K562 (cell line): ENCODE measurements at regions not wholly inside any gene's neighbourhood (a gene's known extent, or its start where the extent isn't known, plus 50 kb on each side); places are given as distances from the start of the nearest gene placed in this dataset.

Source experiments
- ETV6 ChIP-seq, 3 experiments: fragments of 150-350 bp in 1 of 3; sonication (generic) in 1 of 3; formaldehyde crosslinking in 1 of 3; IDR thresholded peaks; 2 replicates each; pipeline versions ENCODE4 v1.6.1 to v1.8.0; 2014 to 2022; ENCODE audit warnings: borderline replicate concordance in 2 of 3, low read depth in 2 of 3, antibody characterized with exemption in 1 of 3, low read length in 1 of 3, mild to moderate bottlenecking in 1 of 3, missing genetic modification reagents in 1 of 3
- EZH2 ChIP-seq: IDR thresholded peaks from 2 replicates; pipeline ENCODE4 v1.6.1; 2012; ENCODE audit warnings: low read depth, mild to moderate bottlenecking, inconsistent platforms, low read length, borderline replicate concordance
- SP1 ChIP-seq: sonication (generic); formaldehyde crosslinking; IDR thresholded peaks from 2 replicates; pipeline ENCODE4 v1.8.1; 2022; ENCODE audit warnings: mild to moderate bottlenecking, missing genetic modification reagents
- TAF1 ChIP-seq: IDR thresholded peaks from 2 replicates; pipeline ENCODE4 v1.6.1; 2011; ENCODE audit warnings: mild to moderate bottlenecking, low read length, moderate library complexity; ENCODE audit not compliant: insufficient read depth, control insufficient read depth, severe bottlenecking; ENCODE audit errors: extremely low read depth
- TCF7 ChIP-seq: sonication (generic); IDR thresholded peaks from 2 replicates; pipeline ENCODE4 v1.6.1; 2016; ENCODE audit warnings: antibody characterized with exemption, borderline replicate concordance
- ZNF263 ChIP-seq: sonication (generic); formaldehyde crosslinking; IDR thresholded peaks from 2 replicates; pipeline ENCODE4 v1.8.0; 2022; ENCODE audit warnings: mild to moderate bottlenecking, missing genetic modification reagents, borderline replicate concordance
- ZNF586 ChIP-seq: fragments of 450-650 bp; formaldehyde crosslinking; conservative IDR thresholded peaks from 2 replicates; pipeline ENCODE4 v1.4.0; 2020; ENCODE audit warnings: mild to moderate bottlenecking, moderate library complexity
- TF ChIP-seq, protein P1 (sequence below), 3 experiments: IDR thresholded peaks in 2 of 3; conservative IDR thresholded peaks in 1 of 3; 2 replicates each; pipeline ENCODE4 v1.5.1; 2011 to 2012; ENCODE audit warnings: low read length in 3 of 3, mild to moderate bottlenecking in 3 of 3, control low read depth in 2 of 3, improper control_type of control experiment in 1 of 3, inconsistent platforms in 1 of 3, low read depth in 1 of 3, mixed read lengths in 1 of 3, moderate library complexity in 1 of 3; ENCODE audit not compliant: insufficient read depth in 2 of 3

DNA sequence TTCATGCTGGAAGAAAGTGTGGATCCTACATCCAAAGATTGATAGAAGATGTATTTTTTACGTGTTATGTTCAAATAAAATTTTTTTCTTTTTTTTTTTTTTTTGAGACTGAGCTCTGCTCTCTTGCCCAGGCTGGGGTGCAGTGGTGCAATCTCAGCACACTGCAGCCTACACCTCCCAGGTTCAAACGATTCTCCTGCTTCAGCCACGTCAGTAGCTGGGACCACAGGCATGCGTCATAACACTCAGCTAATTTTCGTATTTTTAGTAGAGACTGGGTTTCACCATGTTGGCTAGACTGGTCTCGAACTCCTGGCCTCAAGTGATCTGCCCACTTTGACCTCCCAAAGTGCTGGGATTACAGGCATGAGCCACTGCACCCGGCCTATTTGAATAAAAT is 65.7 kb downstream of the KLF12 start:
- no peak for TF ChIP-seq TAF1
- no peak for TF ChIP-seq ZNF263 (CRISPR knock-in tag)
- TF ChIP-seq ETV6 (IDR thresholded peaks at IDR 0.05; ENCODE audit: borderline replicate concordance in 1 of 2, low read depth in 2 of 2, low read length in 1 of 2): no peak
- TF ChIP-seq ETV6 (CRISPR knock-in tag; IDR thresholded peaks at IDR 0.05; ENCODE audit: borderline replicate concordance): no peak
- no peak for TF ChIP-seq TCF7
- TF ChIP-seq ZNF586: no peak
- TF ChIP-seq, protein P1, sequence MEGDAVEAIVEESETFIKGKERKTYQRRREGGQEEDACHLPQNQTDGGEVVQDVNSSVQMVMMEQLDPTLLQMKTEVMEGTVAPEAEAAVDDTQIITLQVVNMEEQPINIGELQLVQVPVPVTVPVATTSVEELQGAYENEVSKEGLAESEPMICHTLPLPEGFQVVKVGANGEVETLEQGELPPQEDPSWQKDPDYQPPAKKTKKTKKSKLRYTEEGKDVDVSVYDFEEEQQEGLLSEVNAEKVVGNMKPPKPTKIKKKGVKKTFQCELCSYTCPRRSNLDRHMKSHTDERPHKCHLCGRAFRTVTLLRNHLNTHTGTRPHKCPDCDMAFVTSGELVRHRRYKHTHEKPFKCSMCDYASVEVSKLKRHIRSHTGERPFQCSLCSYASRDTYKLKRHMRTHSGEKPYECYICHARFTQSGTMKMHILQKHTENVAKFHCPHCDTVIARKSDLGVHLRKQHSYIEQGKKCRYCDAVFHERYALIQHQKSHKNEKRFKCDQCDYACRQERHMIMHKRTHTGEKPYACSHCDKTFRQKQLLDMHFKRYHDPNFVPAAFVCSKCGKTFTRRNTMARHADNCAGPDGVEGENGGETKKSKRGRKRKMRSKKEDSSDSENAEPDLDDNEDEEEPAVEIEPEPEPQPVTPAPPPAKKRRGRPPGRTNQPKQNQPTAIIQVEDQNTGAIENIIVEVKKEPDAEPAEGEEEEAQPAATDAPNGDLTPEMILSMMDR (IDR thresholded peaks at IDR 0.05 in 2 of 3, conservative IDR thresholded peaks at IDR 0.05 in 1 of 3; ENCODE audit: insufficient read depth in 2 of 3, low read depth in 1 of 3, low read length in 3 of 3): no peak
- TF ChIP-seq EZH2: no peak
- TF ChIP-seq SP1 (CRISPR knock-in tag): no peak
